ENCODE measurements at regions not wholly inside any gene's neighbourhood (a gene's known extent, or its start where the extent isn't known, plus 50 kb on each side); places are given as distances from the start of the nearest gene placed in this dataset.
"Not testable (repeated sequence)": the region's sequence is repeated elsewhere in the genome, so short reads cannot be mapped to it uniquely, and the experiment has no call there.

DNA sequence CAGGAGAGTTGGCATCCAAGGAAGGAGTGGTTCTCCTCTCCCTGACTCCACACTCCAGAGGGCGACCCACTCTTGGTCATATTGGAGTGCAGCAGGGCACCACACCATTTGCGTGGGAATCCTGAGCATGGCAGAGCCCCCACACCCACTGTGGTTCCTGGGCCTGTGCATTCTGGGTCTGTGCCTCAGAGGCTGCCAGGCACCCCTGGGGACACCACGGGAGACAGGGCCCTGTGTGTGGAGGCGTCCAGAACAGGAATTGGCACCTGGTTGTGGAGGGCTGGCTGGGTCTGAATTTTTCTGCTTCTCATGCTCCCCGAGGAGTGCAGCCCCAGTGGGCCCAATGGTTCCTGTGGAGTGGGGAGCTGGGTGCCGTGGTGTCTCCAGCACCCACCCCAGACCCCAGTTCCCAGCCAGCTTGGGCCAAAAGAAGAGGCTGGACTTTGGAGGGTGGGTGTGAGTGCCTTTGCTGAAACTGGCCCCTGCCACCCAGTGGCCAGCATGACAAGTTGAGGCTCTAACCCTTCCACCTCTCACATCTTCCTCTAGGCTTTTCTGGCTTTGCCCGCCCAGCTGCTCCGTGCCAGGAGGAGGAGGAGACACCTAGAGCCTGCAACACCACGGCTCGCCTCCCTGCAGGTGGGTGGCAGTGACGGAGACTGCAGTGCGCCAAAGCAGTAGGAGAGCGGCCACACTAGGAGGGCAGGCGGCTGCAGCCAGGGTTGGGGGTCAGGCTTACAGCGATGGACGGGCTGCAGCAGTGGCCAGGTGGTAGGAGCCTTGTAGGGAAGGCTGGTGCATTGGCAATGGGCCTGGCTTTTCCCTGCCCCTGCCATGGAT, 250.7 kb downstream of the TP53TG3F start:
- DNase-seq (ENCODE audit: low spot score); in situ Hi-C loops (cut with HindIII; ENCODE audit: low sequenced_read_pairs): not testable (repeated sequence)

DNA sequence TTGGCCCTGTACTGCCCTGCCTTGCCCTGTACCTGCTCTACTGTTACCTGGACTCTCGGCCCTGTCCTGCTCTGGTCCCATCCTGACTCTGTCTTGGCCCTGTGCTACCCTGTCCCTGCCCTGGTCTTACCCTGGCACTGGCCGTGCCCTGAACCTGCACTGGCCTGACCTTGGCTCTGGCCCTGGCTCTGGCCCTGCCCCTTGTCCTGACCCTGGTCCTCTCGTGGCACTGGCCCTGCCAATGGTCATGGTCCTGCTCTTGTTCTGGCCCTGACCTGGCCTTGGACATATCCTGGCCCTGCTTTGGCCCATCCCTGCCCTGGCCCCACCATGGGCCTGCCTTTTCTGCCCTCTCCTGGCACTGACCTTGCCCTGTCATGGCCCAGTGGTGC, 251.3 kb downstream of the TP53TG3F start:
- DNase-seq (ENCODE audit: low spot score); in situ Hi-C loops (cut with HindIII; ENCODE audit: low sequenced_read_pairs): not testable (repeated sequence)

DNA sequence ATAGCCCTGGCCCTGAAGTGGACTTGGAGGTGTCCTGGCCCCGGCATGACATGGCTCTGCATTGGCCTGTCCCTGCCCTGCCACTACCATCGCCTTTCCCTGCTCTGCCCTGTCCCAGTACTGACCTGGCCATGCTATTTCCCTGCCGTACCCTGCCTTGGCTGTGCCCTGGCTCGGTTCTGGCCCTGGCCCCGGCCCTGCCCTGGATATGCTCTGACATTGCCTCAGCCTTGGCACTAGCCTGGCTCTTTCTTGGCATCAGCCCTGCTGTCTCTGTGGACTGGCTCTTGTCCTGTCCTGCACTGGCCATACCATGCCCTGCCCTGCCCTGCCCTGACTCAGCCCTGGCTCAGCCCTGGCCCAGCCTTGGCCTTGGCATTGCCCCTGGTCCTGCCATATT, 252.2 kb downstream of the TP53TG3F start:
- peak; percentile 77 for DNase-seq (ENCODE audit: low spot score)
- in situ Hi-C loops (cut with HindIII; ENCODE audit: low sequenced_read_pairs) = not testable (repeated sequence)

DNA sequence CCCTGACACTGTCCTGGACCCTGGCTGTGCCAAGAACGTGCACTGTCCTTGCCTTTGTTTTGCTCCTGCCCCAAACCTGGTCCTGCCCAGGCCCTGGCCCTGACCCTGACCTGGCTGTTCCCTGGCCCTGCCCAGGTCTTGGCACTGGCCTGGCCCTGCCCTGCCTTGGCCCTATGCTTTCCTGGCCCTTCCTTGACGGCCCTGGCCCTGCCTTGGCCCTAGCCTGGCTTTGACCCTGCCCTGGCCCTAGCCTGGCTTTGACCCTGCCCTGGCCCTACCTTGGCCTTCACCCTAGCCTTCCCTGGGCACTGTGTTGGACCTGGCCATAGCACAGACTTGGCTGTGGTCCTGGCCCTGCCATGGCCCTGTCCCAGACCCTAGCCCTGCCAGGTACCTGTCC, 252.9 kb downstream of the TP53TG3F start:
- in situ Hi-C loops (cut with HindIII; ENCODE audit: low sequenced_read_pairs); DNase-seq (ENCODE audit: low spot score): not testable (repeated sequence)

DNA sequence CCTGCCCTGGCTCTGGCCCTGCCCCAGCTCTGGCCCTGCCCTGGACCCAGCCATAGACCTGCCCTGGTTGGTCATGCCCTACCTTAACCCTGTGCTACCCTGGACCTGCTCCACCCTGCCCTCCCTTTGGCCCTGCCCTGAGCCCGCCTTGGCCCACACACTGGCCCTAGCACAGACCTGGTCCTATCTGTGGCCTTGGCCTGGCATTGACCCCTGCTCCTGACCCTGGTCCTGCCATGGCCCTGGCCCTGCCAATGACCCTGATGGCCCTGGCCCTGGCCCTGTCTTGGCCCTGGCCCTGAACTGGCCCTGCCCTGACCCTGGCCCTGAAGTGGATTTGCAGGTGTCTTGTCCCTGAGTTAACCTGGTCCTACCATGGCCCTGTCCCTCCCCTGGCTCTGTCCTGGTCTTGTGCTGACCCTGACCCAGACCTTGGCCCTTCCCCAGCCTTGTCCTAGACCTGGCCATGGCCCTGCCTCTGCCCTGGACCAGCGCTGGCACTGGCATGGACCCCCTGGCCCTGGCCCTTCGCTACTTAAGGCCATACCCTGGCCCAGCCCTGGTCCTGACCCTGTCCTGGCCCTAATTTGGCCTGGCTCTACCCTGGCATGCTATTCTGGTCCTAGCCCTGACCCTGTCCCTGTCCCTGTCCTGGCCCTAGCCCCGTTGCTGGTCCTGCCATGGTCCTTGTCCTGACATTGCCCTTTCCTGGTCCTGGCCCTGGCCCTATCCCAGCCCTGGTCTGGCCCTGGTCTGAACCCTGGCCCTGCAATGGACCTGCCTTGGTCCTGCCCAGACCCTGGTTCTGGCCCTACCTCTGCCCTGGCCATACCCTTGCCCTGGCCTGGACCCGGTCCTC, 253.7 kb downstream of the TP53TG3F start:
- DNase-seq (ENCODE audit: low spot score); in situ Hi-C loops (cut with HindIII; ENCODE audit: low sequenced_read_pairs): not testable (repeated sequence)

DNA sequence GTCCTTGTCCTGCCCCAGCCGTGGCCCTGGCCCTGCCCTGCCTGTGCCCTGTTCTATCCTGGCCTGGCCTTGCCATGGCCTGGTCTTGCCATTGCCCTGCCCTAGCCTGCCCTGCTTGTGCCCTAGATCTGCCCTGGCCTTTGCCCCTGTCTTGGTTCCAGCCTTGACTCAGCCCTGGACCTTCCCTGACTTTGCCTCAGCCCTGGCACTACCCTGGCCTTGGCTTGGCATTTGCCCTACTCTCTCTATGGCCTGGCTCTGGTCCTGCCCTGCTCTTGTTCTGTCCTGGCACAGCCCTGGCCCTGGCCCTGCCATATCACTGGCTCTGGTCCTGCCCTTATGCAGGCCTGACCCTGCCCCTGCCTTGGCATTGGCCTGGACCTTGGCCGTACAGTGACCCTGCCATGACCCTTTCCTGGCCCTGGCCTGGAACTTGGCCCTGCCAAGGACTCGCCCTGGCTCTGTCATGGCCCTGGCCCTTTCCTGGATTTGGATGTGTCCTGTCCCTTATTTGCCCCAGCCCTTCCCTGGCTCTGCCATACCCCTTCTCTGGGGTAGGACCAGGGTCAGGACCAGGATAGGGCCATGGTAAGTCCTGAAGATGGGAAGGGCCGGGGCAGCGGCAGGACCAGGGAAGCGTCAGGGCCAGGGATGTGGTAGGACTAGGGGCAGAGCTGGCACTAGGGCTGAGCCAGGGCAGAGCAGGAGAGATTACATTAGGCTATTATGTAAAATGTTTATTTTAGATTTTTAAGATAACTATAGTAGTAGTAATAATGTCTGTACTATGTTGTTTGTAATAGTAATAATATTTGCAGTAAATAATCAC, 254.5 kb downstream of the TP53TG3F start:
- in situ Hi-C loops (cut with HindIII; ENCODE audit: low sequenced_read_pairs) = not testable (repeated sequence)
- peak; percentile 1 for DNase-seq (ENCODE audit: low spot score)

DNA sequence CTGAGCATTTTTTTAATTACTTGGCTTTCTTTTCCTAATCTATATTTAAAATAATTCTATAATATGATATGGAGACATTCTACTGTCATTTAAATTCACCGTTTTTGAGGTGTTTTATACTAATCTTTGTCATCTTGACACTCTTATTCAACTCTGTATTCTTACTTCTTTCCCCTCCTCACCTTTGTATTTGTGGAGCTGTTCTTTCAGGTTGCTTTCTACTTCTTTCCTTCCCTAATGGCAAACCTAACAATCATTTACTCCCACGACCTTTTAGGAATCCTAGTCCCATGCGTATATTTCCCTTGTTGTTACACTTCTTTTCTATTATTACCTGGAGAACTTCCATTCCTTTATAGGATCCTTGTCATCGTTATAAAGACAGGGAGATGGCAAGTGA, 271.8 kb downstream of the TP53TG3F start:
- in situ Hi-C loops (cut with HindIII; ENCODE audit: low sequenced_read_pairs); DNase-seq (ENCODE audit: low spot score): not testable (repeated sequence)

DNA sequence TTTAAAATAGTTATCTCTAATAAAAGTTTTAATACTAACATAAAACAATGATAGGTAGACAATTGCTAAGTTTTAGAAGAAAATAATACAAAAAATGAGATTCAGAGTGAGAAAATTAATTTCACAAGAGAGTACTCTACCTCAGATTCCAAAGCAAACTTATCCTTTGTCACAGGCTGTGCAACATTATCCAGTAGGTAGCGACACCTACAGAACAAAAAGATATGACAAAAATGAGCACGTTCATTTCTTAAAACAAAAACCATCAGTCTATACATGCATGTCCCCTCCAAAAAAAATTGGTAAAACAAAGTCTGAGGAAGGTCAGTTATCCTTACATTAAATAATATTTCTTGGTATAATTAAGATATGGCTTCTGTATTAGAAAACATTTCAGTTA, 275.2 kb downstream of the TP53TG3F start:
- in situ Hi-C loops (cut with HindIII; ENCODE audit: low sequenced_read_pairs); DNase-seq (ENCODE audit: low spot score): not testable (repeated sequence)

DNA sequence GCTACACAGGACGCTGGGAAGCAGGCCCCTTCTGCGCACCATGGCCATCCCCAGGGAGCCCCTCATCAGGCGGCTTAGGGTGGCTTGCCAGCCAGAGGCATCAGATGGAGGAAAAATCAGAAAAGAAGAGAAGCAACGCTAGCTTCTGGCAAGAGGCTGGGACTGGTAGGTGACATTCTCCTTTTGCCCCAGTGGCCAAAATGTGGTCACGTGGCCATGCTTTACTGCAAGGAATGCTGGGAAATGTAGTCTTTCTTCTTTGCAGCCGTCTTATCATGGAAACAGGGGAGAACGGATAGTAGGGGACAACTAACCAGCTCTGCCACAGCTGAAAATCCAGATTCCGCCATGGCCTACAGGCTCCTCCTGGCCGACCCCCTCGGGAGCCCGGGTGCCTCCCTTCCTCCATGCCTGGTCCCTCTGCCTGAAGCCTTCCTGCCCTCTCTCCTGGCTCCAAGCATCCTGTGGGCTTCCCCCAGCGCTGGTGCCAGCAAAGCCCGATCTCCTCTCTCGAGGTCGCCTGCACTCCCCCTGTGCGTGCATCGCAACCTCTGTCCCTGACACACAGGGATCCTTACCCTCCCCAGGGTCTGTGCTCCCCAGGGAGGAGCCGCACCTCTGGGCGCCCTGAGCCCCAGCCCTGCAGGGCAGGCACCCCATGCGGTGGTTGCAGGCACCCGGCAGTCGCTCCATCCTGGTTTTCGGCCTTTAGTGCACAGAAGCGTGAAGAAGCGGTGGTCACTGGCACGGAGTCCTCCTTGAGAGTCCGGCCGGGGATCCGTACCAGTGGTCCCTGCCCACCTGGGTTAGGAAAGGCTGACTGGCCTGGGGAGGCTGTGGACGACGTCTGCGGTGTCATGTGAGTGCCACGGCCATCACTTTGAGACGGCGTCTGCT, 307.7 kb downstream of the TP53TG3F start:
- in situ Hi-C loops (cut with HindIII; ENCODE audit: low sequenced_read_pairs); DNase-seq (ENCODE audit: low spot score): not testable (repeated sequence)

DNA sequence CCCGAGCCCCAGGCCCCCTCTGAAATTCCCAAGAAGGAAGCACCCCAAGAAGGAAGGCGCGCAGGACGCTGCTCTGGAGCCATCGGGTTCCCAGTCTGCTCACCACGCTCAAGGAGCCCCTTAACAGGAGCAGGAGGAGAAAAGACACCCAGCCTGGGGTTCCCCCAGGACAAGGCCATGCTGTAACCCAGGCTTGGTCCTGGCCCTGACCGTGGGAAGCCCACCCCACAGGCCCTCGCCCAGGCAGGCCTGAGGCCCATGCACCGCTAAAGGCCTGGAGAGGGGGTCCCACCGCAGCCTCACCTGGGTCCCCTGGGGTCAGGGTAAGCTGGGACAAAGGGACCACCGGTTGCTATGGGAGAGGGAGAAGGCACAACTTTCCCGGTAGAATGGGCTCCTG, 309.3 kb downstream of the TP53TG3F start:
- not testable (repeated sequence) for DNase-seq (ENCODE audit: low spot score)

DNA sequence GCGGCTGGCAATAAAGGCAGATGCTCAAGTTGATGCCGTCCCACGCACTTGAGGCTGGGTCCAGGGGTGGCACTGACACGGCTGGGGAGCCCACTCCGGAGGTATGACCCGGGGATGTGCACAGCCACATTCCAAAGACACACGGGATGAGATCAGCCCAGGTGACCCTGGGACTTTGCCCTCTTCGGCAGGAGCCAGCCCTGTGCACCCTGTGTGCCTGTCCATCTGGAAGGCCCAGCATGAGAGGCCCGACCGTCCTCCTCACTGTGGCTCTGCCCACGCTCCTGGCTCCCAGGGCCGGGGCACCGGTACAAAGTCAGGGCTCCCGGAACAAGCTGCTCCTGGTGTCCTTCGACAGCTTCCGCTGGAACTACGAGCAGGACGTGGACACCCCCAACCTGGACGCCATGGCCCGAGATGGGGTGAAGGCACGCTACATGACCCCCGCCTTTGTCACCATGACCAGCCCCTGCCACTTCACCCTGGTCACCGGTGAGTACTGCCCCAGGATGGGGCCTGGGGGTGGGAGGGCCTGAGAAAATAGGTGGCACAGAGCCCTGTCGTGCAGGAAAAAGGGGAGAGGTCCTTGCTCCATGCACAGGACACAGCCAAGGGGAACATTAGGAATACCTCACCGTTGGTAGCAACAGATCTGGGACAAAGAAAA, 309.9 kb downstream of the TP53TG3F start:
- DNase-seq (ENCODE audit: low spot score); in situ Hi-C loops (cut with HindIII; ENCODE audit: low sequenced_read_pairs): not testable (repeated sequence)

More for the DNA sequence above, 309.3 kb downstream of the TP53TG3F start:
- in situ Hi-C loops (cut with HindIII; ENCODE audit: low sequenced_read_pairs) = not testable (repeated sequence)

DNA sequence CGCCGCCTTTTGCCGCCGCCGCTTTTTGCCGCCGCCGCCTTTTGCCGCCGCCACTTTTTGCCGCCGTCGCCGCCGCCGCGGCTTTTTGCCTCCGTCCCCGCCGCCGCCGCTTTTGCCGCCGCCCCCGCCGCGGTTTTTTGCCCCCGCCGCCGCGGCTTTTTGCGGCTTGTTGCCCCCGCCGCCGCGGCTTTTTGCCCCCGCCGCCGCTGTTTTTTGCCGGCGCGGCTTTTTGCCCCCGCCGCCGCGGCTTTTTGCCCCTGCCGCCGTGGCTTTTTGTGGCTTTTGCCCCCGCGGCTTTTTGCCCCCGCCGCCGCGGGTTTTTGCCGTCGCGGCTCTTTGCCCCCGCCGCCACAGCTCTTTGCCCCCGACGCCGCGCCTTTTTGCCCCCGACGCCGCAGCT, 311.1 kb downstream of the TP53TG3F start:
- in situ Hi-C loops (cut with HindIII; ENCODE audit: low sequenced_read_pairs); DNase-seq (ENCODE audit: low spot score): not testable (repeated sequence)

DNA sequence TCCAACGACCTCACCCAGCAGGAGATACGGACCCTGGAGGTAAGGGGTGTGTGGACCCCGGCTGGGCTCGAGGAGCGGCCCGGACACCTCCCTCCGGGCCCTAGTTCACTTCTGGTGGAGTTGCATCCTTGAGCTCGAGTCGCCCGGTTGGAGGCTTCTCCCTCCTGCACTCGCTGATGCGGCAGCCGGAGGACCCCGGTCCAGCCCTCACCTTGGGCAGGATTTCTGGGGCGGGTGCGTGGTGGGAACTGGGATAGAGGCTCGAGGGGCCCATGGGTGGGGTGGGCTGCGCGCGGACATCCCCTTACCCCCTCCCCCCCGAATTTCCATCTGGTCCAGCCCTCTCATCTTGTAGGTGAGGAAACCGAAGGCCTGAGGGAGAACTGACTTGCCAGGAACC, 311.8 kb downstream of the TP53TG3F start:
- in situ Hi-C loops (cut with HindIII; ENCODE audit: low sequenced_read_pairs) = not testable (repeated sequence)

DNA sequence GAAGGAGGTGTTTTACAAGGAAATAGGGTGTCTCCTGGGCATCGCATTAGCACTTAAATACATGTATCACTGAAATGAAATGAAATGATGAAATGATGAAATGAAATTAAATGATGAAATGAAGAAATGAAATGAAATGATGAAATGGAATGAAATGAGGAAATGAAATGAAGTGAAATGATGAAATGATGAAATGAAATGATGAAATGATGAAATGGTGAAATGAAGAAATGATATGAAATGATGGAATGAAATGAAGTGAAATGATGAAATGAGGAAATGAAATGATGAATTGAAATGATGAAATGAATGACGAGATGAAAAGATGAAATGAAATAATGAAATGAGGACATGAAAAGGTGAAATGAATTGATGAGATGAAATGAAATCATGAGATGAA, 314.6 kb downstream of the TP53TG3F start:
- DNase-seq (ENCODE audit: low spot score); in situ Hi-C loops (cut with HindIII; ENCODE audit: low sequenced_read_pairs): not testable (repeated sequence)

More for the DNA sequence above, 311.8 kb downstream of the TP53TG3F start:
- not testable (repeated sequence) for DNase-seq (ENCODE audit: low spot score)

DNA sequence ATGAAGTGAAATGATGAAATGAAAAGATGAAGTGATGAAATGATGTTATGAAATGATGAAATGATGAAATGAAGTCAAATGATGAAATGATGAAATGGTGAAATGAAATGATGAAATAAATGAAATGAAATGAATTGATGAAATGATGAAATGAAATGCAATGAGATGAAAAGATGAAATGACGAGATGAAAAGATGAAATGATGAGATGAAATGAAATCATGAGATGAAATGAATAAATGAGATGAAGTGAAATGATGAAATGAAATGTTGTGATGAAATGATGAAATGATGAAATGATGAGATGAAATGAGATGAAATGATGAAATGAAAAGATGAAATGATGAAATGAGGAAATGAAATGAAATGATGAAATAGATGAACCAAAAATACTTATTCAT, 315.3 kb downstream of the TP53TG3F start:
- in situ Hi-C loops (cut with HindIII; ENCODE audit: low sequenced_read_pairs); DNase-seq (ENCODE audit: low spot score): not testable (repeated sequence)

DNA sequence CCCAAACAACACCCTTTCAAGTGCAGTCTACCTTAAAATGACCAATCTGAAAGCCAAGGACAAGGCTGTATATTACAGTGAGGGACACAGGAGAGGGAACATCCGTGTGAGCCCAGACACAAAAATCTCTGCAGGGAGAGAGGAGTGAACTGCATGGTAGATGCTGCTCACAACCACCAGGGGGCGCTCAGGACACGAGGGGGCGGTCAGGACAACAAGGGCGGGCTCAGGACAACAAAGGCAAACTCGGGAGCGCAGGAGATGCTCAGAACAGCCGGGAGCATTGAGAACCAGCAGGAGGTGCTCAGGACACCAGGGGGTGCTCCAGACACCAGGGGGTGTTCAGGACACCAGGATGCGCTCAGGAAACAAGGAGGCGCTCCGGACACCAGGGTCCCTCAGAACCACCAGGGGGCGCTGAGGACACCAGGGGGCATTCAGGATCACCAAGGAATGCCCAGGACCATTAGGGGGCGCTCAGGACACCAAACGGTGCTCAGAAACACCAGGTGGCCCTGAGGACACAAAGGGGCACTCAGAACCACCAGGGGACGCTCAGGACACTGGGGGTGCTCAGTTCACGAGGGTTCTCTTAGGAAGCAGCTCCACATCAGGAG, 357.0 kb downstream of the TP53TG3F start:
- DNase-seq (ENCODE audit: low spot score); in situ Hi-C loops (cut with HindIII; ENCODE audit: low sequenced_read_pairs): not testable (repeated sequence)

DNA sequence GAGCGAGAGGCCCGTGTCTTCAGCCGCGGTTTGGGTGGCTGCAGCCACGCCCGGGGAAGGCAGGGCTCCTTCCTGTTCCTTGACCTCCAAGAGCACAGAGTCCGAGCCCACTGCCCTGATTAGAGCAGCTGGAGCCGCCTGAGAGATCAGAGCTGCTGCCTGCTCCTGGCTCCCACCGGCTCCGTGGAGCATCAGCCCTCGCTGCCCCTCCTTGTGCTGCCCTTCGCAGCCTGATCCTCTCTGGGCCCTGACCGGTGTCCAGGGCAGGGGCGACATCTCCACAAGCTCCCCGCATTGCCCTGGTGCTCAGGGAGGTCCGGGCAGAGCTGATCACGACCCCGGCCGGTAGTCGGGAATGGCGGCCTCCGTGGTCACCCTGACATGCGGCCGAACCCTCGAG, 365.3 kb downstream of the TP53TG3F start:
- in situ Hi-C loops (cut with HindIII; ENCODE audit: low sequenced_read_pairs); DNase-seq (ENCODE audit: low spot score): not testable (repeated sequence)

Data from G401 (cell line).